ENCODE measurements at regions not wholly inside any gene's neighbourhood (a gene's known extent, or its start where the extent isn't known, plus 50 kb on each side); places are given as distances from the start of the nearest gene placed in this dataset.

GRCh38 chr11:91305402-91305801 is 919.2 kb upstream of the FAT3 start:
- TF ChIP-seq CTCF (IDR thresholded peaks at IDR 0.05 in 4 of 5, conservative IDR thresholded peaks at IDR 0.05 in 1 of 5) (no peak), POLR2A (IDR thresholded peaks at IDR 0.05) (no peak)
